HG02642 (cell line): ENCODE measurements at regions not wholly inside any gene's neighbourhood (a gene's known extent, or its start where the extent isn't known, plus 50 kb on each side); places are given as distances from the start of the nearest gene placed in this dataset.
"Not testable (repeated sequence)": the region's sequence is repeated elsewhere in the genome, so short reads cannot be mapped to it uniquely, and the experiment has no call there.

Source experiments
- ATAC-seq: cut with Tn5 transposase; IDR thresholded peaks from one replicate; pipeline ENCODE4 v1.9.1; 2021; ENCODE audit warnings: mild to moderate bottlenecking; ENCODE audit not compliant: unreplicated experiment, poor library complexity

- no peak for ATAC-seq
These were observed 89.8 kb upstream of the ACKR3 start for GRCh38 chr2:236479814-236480213.

DNA sequence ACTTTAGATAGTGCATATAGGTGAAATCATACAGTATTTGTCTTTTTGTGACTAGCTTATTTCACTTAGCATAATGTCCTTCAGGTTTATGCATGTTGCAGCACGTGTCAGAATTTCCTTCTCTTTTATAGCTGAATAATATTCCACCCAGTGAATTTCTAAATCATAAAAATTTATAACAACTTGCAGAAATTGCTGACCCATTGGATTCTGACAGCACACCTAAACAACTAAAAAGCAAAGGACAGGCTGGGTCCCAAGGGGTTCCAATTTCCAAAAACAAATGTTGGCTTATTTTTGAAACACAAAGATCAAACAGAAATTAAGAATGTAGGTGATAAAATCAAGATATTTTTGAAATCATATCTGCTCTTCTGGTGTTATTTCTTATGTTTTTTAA is 86.5 kb upstream of the ACKR3 start:
- no peak for ATAC-seq

DNA sequence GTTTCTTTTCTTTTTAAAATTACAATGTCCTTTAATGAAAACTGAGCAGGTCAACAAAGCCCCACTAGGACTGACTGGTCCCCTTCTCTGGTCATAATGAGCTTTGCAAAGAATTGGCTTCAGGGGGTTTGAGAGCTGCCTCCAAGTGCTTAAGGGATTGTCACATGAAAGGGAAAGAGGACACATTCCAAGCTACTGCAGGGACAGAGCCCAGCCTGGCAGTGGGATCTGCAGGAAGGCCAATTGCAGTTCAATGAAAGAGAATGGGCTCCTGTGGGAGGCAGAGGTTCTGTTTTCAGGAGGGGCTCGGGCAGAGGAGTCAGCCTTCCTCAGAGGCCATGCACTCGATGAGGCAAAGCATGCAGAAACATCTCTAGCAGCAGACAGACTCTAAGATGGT is 84.1 kb upstream of the ACKR3 start:
- ATAC-seq = no peak

- not testable (repeated sequence) for ATAC-seq
These were observed 80.5 kb upstream of the ACKR3 start for GRCh38 chr2:236489083-236489482.

- no peak for ATAC-seq
These were observed 79.7 kb upstream of the ACKR3 start for GRCh38 chr2:236489895-236490404.

GRCh38 chr2:236496340-236496739 is 73.3 kb upstream of the ACKR3 start:
- no peak for ATAC-seq

- no peak for ATAC-seq
These were observed 71.3 kb upstream of the ACKR3 start for GRCh38 chr2:236498369-236498768.

DNA sequence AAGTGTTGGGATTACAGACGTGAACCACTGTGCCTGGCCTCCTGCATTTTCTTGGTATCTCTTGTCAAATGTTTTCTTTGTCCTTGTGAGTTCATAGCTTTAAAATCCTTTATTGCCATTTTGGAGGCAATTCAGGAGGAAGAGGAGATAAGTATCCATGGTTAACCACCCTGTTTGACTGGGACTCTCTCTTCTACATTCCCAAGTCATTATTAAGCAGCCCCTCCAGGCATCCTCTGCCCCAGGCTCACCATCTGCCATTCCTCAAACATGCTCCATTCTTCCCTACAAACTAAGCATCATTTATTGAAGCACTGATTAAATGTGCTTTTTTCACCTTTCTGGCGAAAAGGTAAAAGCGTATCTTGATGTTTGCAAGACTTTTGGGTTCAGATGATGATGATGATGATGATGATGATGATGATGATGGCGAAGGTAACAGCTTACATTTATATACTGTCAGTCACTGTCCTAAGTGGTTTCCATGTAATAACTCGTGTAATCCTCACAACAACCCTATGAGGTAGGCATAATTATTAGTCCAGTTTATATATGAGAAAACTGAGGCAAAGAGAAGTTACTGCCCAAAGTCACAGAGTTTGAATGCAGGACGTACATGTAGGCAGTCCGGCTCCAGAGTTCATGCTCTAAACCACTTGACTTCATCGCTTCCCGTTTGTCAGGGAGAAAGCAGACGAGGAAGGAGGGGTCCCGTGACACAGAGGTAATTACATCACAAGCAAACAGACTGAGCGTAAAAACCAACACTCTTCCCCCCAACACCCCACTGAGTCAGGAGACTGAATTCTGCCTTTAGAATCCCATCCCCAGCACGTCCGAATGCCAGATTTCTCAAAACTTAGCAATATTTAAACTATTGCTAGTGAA is 69.7 kb upstream of the ACKR3 start:
- no peak for ATAC-seq

- ATAC-seq = no peak
These were observed 68.6 kb upstream of the ACKR3 start for GRCh38 chr2:236501026-236501425.

DNA sequence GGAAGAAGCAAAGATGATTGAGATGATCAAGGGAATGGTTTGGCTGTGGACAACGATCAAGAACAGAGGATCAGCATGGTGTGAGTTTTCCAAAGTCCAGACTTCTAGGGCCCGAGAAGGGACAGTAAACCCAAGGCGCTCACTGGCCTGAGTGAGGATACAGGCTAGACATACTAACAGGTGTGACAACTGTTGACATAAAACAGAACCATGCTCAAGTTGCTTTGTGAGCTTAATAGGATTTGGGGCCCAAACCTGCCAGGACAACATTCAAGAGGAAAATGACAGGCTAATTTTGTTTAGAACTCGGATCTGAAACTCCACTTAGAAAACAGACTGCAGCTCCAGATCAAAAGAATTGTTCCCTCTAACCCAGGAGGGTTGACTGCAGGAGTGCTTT is 68.1 kb upstream of the ACKR3 start:
- ATAC-seq = no peak

DNA sequence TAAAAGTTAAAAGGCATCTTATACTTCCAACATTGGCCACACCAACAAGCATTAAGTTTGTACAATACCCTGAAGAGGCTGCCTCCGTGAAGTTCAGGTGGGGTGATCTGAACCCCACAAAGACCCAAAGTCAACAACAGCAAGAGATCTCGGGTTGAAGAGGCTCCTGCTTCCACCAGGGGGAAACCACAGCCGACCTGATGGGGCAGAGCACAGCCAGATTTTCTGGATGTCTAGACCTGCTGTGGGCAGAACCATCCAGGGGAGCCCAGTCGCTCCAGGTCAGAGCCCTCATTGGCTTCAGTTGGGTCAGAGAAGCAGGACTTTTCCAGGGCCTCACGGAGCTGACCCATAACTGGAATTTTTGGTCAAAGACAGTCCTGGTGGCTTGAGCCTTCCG is 66.5 kb upstream of the ACKR3 start:
- no peak for ATAC-seq

DNA sequence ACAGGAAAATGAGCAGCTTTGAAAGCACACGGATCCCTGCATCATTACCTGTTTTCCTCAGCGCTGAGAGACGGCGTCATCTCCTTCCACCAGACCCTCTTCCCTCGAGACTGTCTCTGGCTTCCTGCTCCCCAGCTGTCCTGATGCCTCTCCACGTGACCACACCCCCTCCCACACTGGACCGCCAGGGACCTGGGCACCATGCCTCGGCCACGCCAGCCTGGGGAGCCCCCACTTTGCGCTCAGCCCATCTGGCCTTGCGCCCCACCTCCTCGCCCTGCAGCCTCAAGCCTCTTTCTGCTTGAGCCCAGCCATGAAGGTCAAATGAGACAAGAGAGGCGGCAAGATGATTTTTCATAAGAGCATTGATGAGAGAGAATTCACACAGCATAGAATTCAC is 66.0 kb upstream of the ACKR3 start:
- ATAC-seq = no peak

DNA sequence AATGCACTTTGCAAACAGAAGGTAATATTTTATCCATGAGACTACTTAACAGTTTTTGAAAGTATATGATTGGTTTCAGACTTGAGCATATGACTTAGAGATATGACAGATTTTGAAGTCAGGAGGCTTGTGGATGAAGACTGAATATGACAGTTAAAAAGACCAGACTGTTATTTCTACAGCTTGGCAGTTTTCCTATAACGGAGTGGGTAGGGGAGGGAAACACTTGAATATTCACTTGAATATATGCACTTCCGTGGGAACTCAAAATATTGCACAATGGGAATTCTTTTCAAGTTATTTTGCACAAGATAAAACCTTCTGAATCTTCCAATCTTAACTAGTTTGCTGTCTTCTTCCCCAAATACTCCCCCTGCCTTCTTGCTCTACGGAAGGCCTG is 64.6 kb upstream of the ACKR3 start:
- no peak for ATAC-seq

DNA sequence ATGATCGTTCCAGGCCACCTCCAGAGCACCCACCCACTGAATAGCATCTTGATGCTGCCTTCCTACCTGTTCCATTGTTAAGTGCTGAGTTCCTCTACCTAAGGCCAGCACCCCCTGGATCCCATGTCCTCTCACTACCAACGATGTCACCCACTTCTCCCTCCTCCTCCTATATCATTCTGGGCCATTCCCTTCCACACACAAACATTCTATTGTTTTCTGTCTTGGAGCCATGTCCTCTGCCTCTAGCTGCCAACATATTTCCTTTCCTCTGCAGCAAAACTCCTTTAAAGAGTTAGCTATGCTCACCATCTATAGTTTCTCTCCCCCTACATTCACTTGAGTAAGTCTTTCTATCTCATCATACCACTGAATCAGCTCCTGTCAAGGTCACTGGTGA is 64.0 kb upstream of the ACKR3 start:
- no peak for ATAC-seq

DNA sequence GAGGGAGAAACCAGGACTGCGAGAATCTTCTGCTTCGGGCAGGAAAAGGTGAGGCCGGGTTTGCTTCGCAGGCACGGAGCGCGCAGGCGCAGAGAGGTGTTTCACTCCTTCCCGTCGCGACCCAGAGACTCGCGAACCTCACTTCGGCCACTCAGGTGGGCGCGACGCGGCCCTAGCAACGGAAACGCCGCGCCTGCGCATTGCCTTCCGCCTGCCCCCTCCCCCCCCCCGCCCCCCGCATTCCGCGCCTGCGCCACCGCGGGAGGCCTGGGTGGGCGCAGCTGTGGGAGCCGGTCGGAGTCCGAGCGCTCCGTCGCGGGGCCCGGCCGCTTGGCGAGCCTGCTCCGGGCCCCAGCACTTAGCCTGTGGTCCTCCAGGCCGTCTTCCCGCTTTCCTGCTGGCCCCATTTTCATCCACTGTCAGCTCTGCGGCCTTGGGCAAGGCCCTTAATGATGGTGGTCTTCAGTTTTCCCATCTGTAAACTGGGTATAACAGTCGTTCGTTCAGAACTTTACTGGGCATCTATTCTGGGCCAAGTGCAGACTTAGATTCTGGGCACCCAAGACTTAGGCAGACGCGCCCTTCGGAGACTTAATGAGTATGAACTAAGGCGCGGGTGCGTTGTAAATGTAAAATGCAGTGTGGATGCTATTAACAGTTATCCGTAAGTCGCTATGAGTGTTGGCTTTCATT is 62.1 kb upstream of the ACKR3 start:
- no peak for ATAC-seq

DNA sequence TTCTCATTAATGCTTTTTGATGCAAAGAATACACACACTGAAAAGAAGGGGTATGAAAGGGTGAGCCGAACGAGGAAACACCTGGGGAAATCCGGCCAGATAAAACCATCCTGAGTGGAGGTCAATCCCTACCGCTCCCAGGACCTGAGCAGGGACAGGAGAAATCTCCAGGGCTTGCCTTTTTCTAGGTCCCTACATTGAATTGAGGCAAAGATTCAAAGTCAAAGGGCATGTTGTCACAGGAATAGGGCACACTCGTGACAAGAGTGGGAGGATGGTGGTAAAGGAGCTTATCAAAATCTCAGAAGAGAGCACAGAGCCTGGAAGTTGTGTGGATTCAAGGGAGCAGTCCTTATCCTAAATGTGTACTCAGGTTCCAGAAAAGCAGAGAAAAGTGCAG is 61.2 kb upstream of the ACKR3 start:
- no peak for ATAC-seq

- no peak for ATAC-seq
These were observed 59.6 kb upstream of the ACKR3 start for GRCh38 chr2:236510034-236510433.

GRCh38 chr2:236511266-236511665 is 58.4 kb upstream of the ACKR3 start:
- ATAC-seq = no peak

DNA sequence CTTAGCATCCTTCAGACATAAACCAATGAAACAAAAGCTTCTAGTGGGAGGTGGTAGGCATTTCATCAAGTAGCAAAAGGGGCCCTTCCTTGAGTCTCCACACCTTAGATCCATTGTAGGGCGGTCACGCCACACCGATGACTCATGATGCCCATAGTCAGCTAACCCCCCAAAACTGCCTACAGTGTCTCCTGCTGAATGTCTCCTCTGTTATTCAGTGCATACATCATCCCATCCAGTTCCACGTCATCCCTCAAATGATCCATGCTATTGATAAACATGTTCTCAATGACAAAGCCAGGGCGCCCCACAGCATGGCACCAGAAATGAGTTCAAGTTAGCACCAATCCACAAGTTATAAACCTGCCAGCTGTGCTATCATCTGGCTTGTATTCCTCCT is 57.4 kb upstream of the ACKR3 start:
- no peak for ATAC-seq

- peak; percentile 71 for ATAC-seq
These were observed 56.7 kb upstream of the ACKR3 start for GRCh38 chr2:236512902-236513435.

DNA sequence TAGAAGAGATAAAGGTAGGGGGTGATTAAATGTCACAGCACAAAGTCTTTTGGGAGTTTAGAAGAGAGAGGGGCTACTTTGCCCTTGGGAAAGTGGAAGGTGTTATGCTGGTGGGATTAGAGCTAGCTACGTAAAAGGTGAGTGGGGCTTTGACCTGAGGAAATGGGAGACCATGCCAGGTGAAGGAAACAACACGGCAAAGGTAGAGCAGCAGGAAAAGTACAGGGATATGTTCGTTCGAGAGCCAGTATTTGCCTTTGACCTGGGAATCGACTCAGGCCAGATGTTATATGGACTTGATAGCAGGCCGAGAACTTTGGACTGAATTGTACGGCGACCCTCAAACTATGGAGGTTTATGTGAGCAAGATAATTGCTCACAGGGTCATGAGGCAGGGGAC is 55.7 kb upstream of the ACKR3 start:
- no peak for ATAC-seq
